ENCODE measurements at regions not wholly inside any gene's neighbourhood (a gene's known extent, or its start where the extent isn't known, plus 50 kb on each side); places are given as distances from the start of the nearest gene placed in this dataset.

- TF ChIP-seq CTCF (IDR thresholded peaks at IDR 0.05) (no peak), POLR2A (IDR thresholded peaks at IDR 0.05) (no peak)
These were observed 80.5 kb upstream of the SETMAR start for GRCh38 chr3:4222574-4223175.

Measured in body of pancreas (tissue), 4 donors.